IPS-18a (cell line): ENCODE measurements at regions not wholly inside any gene's neighbourhood (a gene's known extent, or its start where the extent isn't known, plus 50 kb on each side); places are given as distances from the start of the nearest gene placed in this dataset.
"Not testable (repeated sequence)": the region's sequence is repeated elsewhere in the genome, so short reads cannot be mapped to it uniquely, and the experiment has no call there.

ENCODE experiments used
- H3K27ac ChIP-seq: one replicate; pipeline ENCODE4 v1.5.1; 2013; ENCODE audit warnings: low read length
- H3K27me3 ChIP-seq: one replicate; pipeline ENCODE4 v1.6.1; 2013; ENCODE audit warnings: mild to moderate bottlenecking, low read length; ENCODE audit not compliant: control insufficient read depth, insufficient read depth
- H3K36me3 ChIP-seq: one replicate; pipeline ENCODE4 v1.6.1; 2013; ENCODE audit warnings: low read depth, low read length; ENCODE audit not compliant: control insufficient read depth
- H3K4me1 ChIP-seq: one replicate; pipeline ENCODE4 v1.6.1; 2013; ENCODE audit warnings: low read depth, low read length; ENCODE audit not compliant: control insufficient read depth
- H3K4me3 ChIP-seq: one replicate; pipeline ENCODE4 v1.5.1; 2013; ENCODE audit warnings: low read length
- H3K9ac ChIP-seq: one replicate; pipeline ENCODE4 v1.6.1; 2013; ENCODE audit warnings: mild to moderate bottlenecking, low read length, moderate library complexity
- H3K9me3 ChIP-seq: one replicate; pipeline ENCODE4 v1.6.1; 2013; ENCODE audit warnings: low read depth, low read length; ENCODE audit not compliant: control insufficient read depth

DNA sequence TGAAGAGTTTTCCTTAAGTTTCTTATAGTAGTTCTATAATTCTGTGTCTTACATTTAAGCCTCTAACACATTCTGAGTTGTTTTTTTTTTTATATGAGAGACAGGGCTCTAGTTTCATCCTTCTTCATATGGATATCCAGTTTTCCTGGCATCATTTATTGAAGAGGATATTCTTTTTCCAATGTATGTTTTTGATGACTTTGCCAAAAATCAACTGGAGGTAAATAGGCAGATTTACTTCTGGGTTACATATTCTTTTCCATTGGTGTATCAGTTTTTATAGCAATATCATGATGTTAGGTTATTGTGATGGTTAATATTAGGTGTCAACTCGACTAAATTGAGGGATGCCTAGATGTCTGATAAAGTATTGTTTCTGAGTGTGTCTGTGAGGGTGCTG, 650.7 kb upstream of the GRID2 start:
- Histone ChIP-seq H3K36me3 (no peaks in the 10 kb centered on the region), H3K4me1 (no peaks in the 10 kb centered on the region), H3K27ac (no peak overlapping the region), H3K4me3 (no peak overlapping the region), H3K27me3 (no peaks in the 10 kb centered on the region), H3K9me3 (no peaks in the 10 kb centered on the region), H3K9ac (no peak overlapping the region)

DNA sequence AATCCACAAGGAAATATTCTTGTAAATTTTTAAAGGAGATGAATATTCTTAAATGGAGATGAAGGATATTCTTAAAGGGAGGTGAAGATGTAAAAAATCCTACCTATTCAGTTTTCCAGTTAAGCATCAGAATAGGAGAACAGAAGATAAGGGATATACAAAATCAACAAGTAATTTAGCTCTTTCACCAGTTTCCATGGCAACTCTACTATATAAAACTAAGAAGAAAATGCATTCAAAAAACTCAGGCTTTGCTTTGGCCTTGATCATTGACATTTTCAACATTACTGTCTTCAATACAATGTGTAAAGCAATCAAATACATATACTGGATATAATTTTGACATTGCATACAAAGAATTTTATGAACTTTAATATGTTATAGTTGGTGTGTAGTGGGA, 622.7 kb upstream of the GRID2 start:
- Histone ChIP-seq H3K36me3 (no peaks in the 10 kb centered on the region), H3K9me3 (no peaks in the 10 kb centered on the region), H3K4me1 (no peaks in the 10 kb centered on the region), H3K4me3 (no peak overlapping the region), H3K27ac (no peak overlapping the region), H3K9ac (no peak overlapping the region), H3K27me3 (no peaks in the 10 kb centered on the region)

DNA sequence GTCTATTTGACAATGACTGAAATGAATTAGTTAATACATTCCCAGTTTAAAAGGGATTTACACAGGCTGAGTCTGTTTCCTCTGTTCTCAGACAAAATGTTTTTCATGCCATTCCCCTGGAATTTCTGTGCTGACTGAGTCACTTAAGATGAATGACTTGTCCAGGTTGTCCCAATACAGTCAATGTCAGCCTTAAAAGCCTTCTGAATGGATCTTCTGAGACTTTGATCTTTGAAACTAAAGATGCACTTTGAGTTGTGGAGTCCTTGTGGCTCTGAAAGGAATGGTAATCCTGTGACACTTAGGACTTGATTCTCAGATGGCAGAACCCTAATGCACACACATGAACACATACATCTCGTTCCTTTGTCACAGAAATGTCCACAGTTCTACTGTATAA, 622.2 kb upstream of the GRID2 start:
- Histone ChIP-seq H3K9ac (no peak overlapping the region), H3K9me3 (no peaks in the 10 kb centered on the region), H3K4me1 (no peaks in the 10 kb centered on the region), H3K4me3 (no peak overlapping the region), H3K36me3 (no peaks in the 10 kb centered on the region), H3K27me3 (no peaks in the 10 kb centered on the region), H3K27ac (no peak overlapping the region)

DNA sequence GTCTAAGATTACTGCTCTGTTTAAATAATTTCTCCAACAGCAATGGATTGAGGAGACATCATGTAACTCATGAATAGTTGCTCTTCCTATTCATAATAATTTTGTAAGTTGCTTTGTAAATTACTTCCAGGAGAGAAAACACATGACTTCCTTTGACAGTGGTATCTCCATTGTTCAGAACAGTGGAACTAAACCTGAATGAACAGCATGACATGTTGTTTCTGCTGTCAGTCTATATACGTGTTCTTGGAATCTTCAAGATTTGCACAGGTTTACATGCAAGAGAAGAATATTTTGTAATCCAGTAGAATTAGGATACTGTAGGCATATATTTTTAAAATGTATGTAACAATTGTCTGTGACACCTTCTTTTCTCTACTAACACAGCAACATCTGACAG, 618.8 kb upstream of the GRID2 start:
- H3K27me3 ChIP-seq, result no peaks in the 10 kb centered on the region
- H3K36me3 ChIP-seq, result no peaks in the 10 kb centered on the region
- no peaks in the 10 kb centered on the region for H3K9me3 ChIP-seq
- H3K27ac ChIP-seq, result no peak overlapping the region
- no peak overlapping the region for H3K4me3 ChIP-seq
- no peak overlapping the region for H3K9ac ChIP-seq
- no peaks in the 10 kb centered on the region for H3K4me1 ChIP-seq

DNA sequence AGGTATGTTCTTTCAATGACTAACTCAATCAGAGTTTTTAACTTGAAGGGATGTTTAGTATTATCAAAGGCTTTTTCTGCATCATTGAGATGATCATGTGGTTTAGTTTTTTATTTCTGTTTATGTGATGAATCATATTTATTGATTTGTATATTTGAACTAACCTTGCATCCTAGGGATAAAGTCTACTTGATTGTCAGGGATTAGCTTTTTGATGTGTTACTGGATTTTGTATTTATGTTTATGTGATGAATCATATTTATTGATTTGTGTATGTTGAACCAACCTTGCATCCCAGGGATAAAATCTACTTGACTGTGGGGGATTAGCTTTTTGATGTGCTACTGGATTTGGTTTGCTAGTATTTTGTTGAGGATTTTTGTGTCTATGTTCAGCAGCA, 615.4 kb upstream of the GRID2 start:
- Histone ChIP-seq H3K4me1 (no peaks in the 10 kb centered on the region), H3K9ac (no peak overlapping the region), H3K36me3 (no peaks in the 10 kb centered on the region), H3K27me3 (no peaks in the 10 kb centered on the region), H3K27ac (no peak overlapping the region), H3K9me3 (no peaks in the 10 kb centered on the region), H3K4me3 (no peak overlapping the region)

DNA sequence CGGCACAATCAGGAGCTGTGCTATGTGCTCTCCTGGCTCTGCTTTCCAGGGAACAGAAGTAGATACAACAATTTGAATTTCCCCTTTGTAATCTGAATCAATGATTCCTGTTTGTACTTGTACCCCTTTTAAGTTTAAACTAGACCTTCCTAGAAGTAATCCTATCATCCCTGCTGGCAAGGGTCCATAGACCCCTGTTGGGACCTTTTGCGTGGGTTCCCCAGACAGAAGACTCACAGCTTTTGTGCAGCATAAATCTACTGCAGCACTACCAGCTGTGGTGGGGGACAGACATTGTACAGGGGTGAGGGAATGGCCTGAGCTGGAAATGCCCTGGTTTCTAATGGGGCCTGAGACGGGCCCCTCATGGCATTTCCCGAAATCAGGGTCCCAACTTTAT, 604.1 kb upstream of the GRID2 start:
- H3K9me3 ChIP-seq, result peaks cover 10% of the 10 kb centered on the region
- H3K27ac ChIP-seq, H3K9ac ChIP-seq, H3K36me3 ChIP-seq, H3K27me3 ChIP-seq, H3K4me3 ChIP-seq, H3K4me1 ChIP-seq: not testable (repeated sequence)

DNA sequence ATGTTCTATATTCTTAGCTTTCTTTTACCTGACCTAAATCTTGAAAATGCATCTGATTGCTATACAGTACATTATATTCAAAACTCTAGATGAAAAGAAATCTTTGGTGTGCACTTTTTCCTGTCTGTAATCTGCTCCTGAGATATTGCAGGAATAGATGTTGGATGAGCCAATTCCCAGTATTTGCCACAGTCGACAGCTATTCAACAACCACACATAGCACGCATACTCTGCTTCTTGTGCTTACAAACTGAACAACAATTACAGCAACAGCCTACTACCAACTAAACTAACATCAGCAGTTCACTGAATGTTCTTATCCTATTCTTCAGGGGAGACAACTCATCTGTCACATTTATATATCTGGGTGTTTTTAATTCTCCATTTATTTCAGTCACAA, 573.9 kb upstream of the GRID2 start:
- Histone ChIP-seq H3K4me1 (no peaks in the 10 kb centered on the region), H3K27me3 (no peaks in the 10 kb centered on the region), H3K9me3 (no peaks in the 10 kb centered on the region), H3K36me3 (no peaks in the 10 kb centered on the region), H3K9ac (no peak overlapping the region), H3K27ac (no peak overlapping the region), H3K4me3 (no peak overlapping the region)

DNA sequence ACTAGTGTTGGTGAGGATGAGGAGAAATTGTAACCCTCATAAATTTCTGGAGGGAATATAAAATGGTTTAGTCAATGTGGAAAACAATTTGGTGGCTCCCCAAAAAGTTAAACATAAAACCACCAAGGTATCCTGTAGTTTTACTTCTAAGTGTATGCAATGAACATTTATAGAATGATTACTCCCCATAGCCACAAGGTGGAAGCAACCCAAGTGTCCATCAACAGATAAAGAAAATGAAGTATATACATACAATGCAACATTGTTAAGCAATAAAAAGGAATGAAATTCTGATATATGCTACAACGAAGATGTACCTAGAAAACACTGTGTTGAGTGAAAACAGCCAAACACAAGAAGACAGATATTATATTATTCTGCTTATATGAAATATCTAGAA, 569.1 kb upstream of the GRID2 start:
- Histone ChIP-seq H3K9me3 (no peaks in the 10 kb centered on the region), H3K27ac (no peak overlapping the region), H3K36me3 (no peaks in the 10 kb centered on the region), H3K4me1 (no peaks in the 10 kb centered on the region), H3K4me3 (no peak overlapping the region), H3K9ac (no peak overlapping the region), H3K27me3 (no peaks in the 10 kb centered on the region)

DNA sequence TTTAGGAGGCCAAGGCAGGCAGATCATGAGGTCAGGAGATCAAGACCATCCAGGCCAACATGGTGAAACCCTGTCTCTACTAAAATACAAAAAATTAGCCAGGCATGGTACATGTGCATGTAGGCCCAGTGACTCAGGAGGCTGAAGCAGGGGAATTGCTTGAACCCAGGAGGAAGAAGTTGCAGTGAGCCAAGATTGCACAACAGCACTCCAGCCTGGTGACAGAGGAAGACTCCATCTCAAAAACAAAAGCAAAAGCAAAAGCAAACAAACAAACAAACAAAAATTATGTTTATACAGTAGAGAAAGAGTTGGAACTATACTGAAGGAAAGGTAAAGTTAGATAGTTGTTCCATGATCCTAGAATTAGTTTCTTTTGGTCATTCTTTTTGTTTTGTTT, 564.9 kb upstream of the GRID2 start:
- H3K27ac ChIP-seq, H3K27me3 ChIP-seq, H3K9ac ChIP-seq, H3K9me3 ChIP-seq, H3K36me3 ChIP-seq, H3K4me1 ChIP-seq, H3K4me3 ChIP-seq: not testable (repeated sequence)

DNA sequence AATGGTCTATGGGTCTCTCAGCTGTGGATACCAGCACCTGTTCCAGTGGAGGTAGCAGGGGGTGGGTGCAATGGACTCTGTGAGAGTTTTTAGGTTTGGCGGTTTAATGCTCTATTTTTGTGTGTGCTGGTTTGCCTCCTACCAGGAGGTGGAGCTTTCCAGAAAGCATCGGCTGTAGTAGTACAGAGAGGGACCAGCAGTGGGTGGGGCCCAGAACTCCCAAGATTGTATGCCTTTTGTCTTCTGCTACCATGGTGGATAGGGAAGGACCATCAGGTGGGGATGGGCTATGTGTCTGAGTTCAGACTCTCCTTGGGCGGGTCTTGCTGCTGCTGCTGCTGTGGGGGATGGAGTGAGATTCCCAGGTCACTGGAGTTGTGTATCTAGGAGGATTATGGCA, 557.2 kb upstream of the GRID2 start:
- Histone ChIP-seq H3K9ac (no peak overlapping the region), H3K4me1 (no peaks in the 10 kb centered on the region), H3K4me3 (no peak overlapping the region), H3K36me3 (no peaks in the 10 kb centered on the region), H3K27ac (no peak overlapping the region), H3K27me3 (no peaks in the 10 kb centered on the region), H3K9me3 (no peaks in the 10 kb centered on the region)

DNA sequence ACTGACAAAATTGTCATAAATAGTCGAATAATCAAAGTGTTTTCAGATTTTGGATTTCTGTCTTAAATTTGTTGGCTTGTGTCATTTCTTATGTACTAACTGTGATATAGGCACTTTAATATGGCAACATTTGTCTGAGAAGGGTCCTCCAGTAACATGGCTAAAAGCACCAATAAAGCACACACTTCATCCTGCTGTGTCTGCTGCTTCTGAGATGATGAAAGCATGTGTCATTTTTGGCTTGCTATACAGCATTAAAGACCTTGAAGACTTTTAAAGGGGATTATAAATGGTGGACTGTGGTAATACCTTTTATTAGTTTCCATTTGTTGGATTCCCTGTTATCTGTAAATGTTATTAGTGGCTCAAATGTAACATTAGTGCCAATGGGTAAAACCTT, 551.8 kb upstream of the GRID2 start:
- Histone ChIP-seq H3K27me3 (no peaks in the 10 kb centered on the region), H3K27ac (no peak overlapping the region), H3K4me3 (no peak overlapping the region), H3K4me1 (no peaks in the 10 kb centered on the region), H3K9me3 (no peaks in the 10 kb centered on the region), H3K36me3 (no peaks in the 10 kb centered on the region), H3K9ac (no peak overlapping the region)

DNA sequence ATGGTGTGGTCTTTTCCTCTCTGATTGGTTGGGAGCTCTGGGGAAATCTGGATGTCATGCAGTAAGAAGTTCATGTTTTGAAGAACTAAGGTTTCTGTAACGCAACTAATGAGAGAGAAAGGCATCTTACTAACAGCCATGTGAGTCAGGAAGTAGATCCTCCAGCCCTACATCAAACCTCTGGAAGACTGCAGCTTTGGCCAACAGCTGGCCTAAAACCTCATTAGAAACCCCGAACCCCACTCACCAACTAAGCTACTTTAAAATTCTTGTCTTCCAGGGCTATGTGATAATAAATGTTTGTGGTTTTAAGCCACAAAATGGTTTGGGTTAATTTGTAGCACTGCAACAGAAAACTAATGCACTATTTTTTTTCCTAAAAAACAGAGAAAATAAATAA, 549.0 kb upstream of the GRID2 start:
- Histone ChIP-seq H3K36me3 (no peaks in the 10 kb centered on the region), H3K27me3 (no peaks in the 10 kb centered on the region), H3K9me3 (no peaks in the 10 kb centered on the region), H3K4me3 (no peak overlapping the region), H3K4me1 (no peaks in the 10 kb centered on the region), H3K9ac (no peak overlapping the region), H3K27ac (no peak overlapping the region)

DNA sequence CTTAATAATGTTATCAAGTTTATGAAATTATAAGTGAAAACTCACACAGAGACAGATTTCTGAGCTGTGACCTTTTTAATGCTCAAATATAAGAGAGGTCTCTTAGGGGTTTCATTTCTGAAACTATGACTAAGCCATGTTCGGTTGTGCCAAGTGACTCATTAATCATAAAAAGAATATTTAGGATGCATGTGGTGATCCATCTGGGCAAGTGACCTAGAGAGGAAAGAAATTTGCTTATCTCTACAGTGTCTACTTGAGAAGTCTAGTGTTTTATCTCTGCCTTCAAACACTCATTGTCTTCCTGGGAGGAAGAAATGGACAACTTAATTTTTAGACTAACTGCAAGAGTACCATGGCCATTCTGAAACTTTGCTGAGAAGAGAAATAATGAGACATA, 545.3 kb upstream of the GRID2 start:
- Histone ChIP-seq H3K27me3 (no peaks in the 10 kb centered on the region), H3K4me1 (no peaks in the 10 kb centered on the region), H3K9ac (no peak overlapping the region), H3K27ac (no peak overlapping the region), H3K36me3 (no peaks in the 10 kb centered on the region), H3K9me3 (no peaks in the 10 kb centered on the region), H3K4me3 (no peak overlapping the region)
